Spleen (tissue), 7 donors: ENCODE measurements at regions not wholly inside any gene's neighbourhood (a gene's known extent, or its start where the extent isn't known, plus 50 kb on each side); places are given as distances from the start of the nearest gene placed in this dataset.

Experiments
- CTCF ChIP-seq, 11 experiments: fragments of 200-600 bp in 7 of 11; fragments of 450-650 bp in 4 of 11; sonication (generic) in 4 of 11; IDR thresholded peaks in 8 of 11; conservative IDR thresholded peaks in 3 of 11; 1 replicate in 7 of 11; 2 replicates in 4 of 11; pipeline versions ENCODE4 v1.4.0 to v1.8.0; 2016 to 2021; ENCODE audit warnings: antibody characterized with exemption in 11 of 11, inconsistent platforms in 4 of 11, mild to moderate bottlenecking in 1 of 11
- POLR2A ChIP-seq, 3 donors: fragments of 450-650 bp; IDR thresholded peaks; one replicate each; pipeline ENCODE4 v1.5.1; 2017; ENCODE audit warnings: antibody characterized with exemption in 3 of 3, mild to moderate bottlenecking in 1 of 3
- POLR2AphosphoS5 ChIP-seq, 3 donors: sonication (generic); formaldehyde crosslinking; IDR thresholded peaks; one replicate each; pipeline ENCODE4 v1.5.1; 2017; ENCODE audit warnings: antibody characterized with exemption in 3 of 3
- donor health status: DM: no; HTN: no; CAD: no; lungs with moderate emphysema.
- donor health status: DM: no; HTN: no; CAD: no.
- donor health status: DM: no; HTN: no; CAD: no.

GRCh38 chr6:43877036-43877435 lies 107.0 kb downstream of the VEGFA start:
- TF ChIP-seq CTCF (IDR thresholded peaks at IDR 0.05 in 8 of 11, conservative IDR thresholded peaks at IDR 0.05 in 3 of 11) (no peak), POLR2A (IDR thresholded peaks at IDR 0.05) (no peak), POLR2AphosphoS5 (IDR thresholded peaks at IDR 0.05) (no peak)
